DMS79 (cell line): ENCODE measurements at regions not wholly inside any gene's neighbourhood (a gene's known extent, or its start where the extent isn't known, plus 50 kb on each side); places are given as distances from the start of the nearest gene placed in this dataset.
"Not testable (repeated sequence)": the region's sequence is repeated elsewhere in the genome, so short reads cannot be mapped to it uniquely, and the experiment has no call there.

ENCODE experiments used
- DNase-seq: peaks from one replicate; lab custom pipeline; 2025; lab: John Stamatoyannopoulos, UW

- no peak for DNase-seq
Observed at GRCh38 chr9:78674874-78675273, 377.9 kb downstream of the PSAT1 start.

- no peak for DNase-seq
Observed at GRCh38 chr9:78676009-78676408, 379.1 kb downstream of the PSAT1 start.

- DNase-seq, result no peak
Observed at GRCh38 chr9:78676623-78677022, 379.7 kb downstream of the PSAT1 start.

- no peak for DNase-seq
Observed at GRCh38 chr9:78677326-78677725, 380.4 kb downstream of the PSAT1 start.

- DNase-seq, result no peak
Observed at GRCh38 chr9:78678877-78679276, 382.0 kb downstream of the PSAT1 start.

GRCh38 chr9:78680196-78680595, 383.3 kb downstream of the PSAT1 start:
- DNase-seq, result peak; percentile 60

GRCh38 chr9:78682216-78682615, 385.3 kb downstream of the PSAT1 start:
- DNase-seq, result no peak

GRCh38 chr9:78685471-78685870, 388.5 kb downstream of the PSAT1 start:
- no peak for DNase-seq

- no peak for DNase-seq
Observed at GRCh38 chr9:78688796-78689195, 391.9 kb downstream of the PSAT1 start.

- no peak for DNase-seq
Observed at GRCh38 chr9:78691542-78691941, 394.6 kb downstream of the PSAT1 start.

GRCh38 chr9:78692871-78693270, 395.9 kb downstream of the PSAT1 start:
- no peak for DNase-seq

- DNase-seq, result no peak
Observed at GRCh38 chr9:78694974-78695373, 398.0 kb downstream of the PSAT1 start.

- no peak for DNase-seq
Observed at GRCh38 chr9:78695519-78695918, 398.6 kb downstream of the PSAT1 start.

- no peak for DNase-seq
Observed at GRCh38 chr9:78697618-78698017, 400.7 kb downstream of the PSAT1 start.

- DNase-seq, result no peak
Observed at GRCh38 chr9:78698371-78698770, 401.4 kb downstream of the PSAT1 start.

GRCh38 chr9:78699217-78699616, 402.3 kb downstream of the PSAT1 start:
- not testable (repeated sequence) for DNase-seq

- DNase-seq, result not testable (repeated sequence)
Observed at GRCh38 chr9:78704153-78704552, 407.2 kb downstream of the PSAT1 start.

- no peak for DNase-seq
Observed at GRCh38 chr9:78707080-78707479, 410.2 kb downstream of the PSAT1 start.

GRCh38 chr9:78707481-78707991, 410.6 kb downstream of the PSAT1 start:
- no peak for DNase-seq

- DNase-seq, result no peak
Observed at GRCh38 chr9:78712903-78713613, 416.1 kb downstream of the PSAT1 start.

- no peak for DNase-seq
Observed at GRCh38 chr9:78713614-78714405, 416.9 kb downstream of the PSAT1 start.

GRCh38 chr9:78714576-78714975, 417.7 kb downstream of the PSAT1 start:
- DNase-seq, result no peak

- DNase-seq, result not testable (repeated sequence)
Observed at GRCh38 chr9:78719029-78719428, 422.1 kb downstream of the PSAT1 start.
